ENCODE measurements at regions not wholly inside any gene's neighbourhood (a gene's known extent, or its start where the extent isn't known, plus 50 kb on each side); places are given as distances from the start of the nearest gene placed in this dataset.

DNA sequence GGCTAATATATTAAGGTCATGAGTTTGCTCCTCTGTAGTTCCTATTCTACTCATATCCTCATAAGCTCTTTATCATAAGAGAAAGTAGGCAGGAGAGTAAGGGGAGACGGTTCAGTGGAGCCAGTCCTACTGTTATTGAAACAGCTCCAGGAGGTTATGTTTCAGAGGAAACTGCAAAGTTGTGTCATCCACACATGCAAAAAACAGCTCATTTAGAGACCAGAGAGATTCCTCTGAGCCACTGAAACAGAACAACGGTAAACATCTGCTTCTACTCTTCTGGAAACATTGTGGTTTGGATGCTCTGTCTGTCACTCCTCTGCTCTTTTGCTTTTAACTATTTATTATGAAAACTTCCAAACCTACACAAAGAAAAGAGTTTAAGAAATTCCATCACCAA lies 66.3 kb upstream of the PPP2R5A start:
- H3K4me3 ChIP-seq (ENCODE audit: low read depth, low read length) = no peak overlapping the region
- in situ Hi-C loops (cut with HindIII; ENCODE audit: low sequenced_read_pairs) = no loop called here
- peak; percentile 81 for DNase-seq (ENCODE audit: low read depth, low spot score)
- TF ChIP-seq, protein P1, sequence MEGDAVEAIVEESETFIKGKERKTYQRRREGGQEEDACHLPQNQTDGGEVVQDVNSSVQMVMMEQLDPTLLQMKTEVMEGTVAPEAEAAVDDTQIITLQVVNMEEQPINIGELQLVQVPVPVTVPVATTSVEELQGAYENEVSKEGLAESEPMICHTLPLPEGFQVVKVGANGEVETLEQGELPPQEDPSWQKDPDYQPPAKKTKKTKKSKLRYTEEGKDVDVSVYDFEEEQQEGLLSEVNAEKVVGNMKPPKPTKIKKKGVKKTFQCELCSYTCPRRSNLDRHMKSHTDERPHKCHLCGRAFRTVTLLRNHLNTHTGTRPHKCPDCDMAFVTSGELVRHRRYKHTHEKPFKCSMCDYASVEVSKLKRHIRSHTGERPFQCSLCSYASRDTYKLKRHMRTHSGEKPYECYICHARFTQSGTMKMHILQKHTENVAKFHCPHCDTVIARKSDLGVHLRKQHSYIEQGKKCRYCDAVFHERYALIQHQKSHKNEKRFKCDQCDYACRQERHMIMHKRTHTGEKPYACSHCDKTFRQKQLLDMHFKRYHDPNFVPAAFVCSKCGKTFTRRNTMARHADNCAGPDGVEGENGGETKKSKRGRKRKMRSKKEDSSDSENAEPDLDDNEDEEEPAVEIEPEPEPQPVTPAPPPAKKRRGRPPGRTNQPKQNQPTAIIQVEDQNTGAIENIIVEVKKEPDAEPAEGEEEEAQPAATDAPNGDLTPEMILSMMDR (IDR thresholded peaks at IDR 0.05; ENCODE audit: low read depth, low read length) = no peak

DNA sequence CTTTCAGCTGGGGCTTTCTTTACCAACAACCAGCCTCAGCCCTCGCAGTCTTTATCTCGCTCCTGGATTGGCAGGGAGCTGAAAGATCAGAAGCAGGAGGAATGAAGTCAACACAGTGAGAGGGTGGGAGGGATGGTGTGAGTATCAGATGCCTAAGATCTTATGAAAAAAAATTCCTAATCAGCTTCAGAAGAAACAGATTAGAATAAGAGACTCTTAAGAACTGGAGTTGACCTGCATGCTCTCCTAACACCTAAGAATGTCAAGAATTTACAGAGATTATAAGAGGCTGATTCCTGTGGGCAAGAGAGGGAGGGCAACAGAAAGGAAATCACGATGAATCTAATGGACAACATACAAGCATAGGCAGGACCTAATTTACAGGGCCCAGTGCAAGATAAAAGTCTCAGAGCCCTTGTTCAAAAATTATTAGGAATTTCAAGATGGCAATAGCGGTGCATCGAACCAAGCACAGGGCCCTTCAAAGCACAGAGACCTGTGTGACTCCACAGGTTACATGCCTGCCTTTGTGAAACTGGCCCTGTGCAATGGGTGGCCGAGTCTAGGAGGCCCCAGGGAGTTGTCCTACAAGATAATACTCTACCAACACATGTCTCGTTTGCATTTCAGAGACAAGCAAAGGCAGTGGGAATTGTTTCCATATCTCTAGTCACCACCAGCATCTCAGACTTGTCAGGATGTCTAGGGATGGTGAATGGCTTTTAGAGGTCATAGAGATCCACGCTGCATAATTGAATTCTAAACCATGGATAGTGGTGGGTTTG lies 65.3 kb upstream of the PPP2R5A start:
- DNase-seq (ENCODE audit: low read depth, low spot score) = peak; percentile 36
- in situ Hi-C loops (cut with HindIII; ENCODE audit: low sequenced_read_pairs) = no loop called here

DNA sequence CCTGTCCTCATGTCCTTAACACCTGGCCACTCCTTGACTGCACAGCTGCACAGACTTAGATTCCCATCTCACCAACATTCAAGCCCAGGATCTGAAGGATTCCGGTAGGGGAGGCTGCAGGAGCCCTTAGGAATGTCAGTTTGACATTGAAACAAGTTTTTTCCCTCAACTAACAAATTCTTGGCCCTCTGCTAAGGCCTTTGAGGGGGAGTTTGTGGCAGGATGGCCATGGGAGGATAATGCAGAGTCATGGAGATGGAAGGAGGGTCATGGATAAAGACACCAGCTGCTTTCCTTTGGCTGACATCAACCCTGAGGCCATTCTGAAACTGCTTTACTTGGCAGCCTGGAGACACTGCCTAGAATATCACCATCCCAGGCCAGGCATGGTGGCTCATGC lies 63.4 kb upstream of the PPP2R5A start:
- in situ Hi-C loops (cut with HindIII; ENCODE audit: low sequenced_read_pairs) = no loop called here
- TF ChIP-seq, protein P1 (IDR thresholded peaks at IDR 0.05; ENCODE audit: low read depth, low read length) = no peak
- no peak for DNase-seq (ENCODE audit: low read depth, low spot score)
- no peak overlapping the region for H3K4me3 ChIP-seq (ENCODE audit: low read depth, low read length)

More for the DNA sequence above, 65.3 kb upstream of the PPP2R5A start:
- H3K4me3 ChIP-seq (ENCODE audit: low read depth, low read length) = no peak overlapping the region
- TF ChIP-seq, protein P1 (IDR thresholded peaks at IDR 0.05; ENCODE audit: low read depth, low read length) = no peak

GRCh38 chr1:212224102-212224501 lies 61.1 kb upstream of the PPP2R5A start:
- in situ Hi-C loops (cut with HindIII; ENCODE audit: low sequenced_read_pairs) = no loop called here
- DNase-seq (ENCODE audit: low read depth, low spot score) = no peak
- H3K4me3 ChIP-seq (ENCODE audit: low read depth, low read length) = no peak overlapping the region
- TF ChIP-seq, protein P1 (IDR thresholded peaks at IDR 0.05; ENCODE audit: low read depth, low read length) = no peak

- TF ChIP-seq, protein P1 (IDR thresholded peaks at IDR 0.05; ENCODE audit: low read depth, low read length) = no peak
- no peak for DNase-seq (ENCODE audit: low read depth, low spot score)
- H3K4me3 ChIP-seq (ENCODE audit: low read depth, low read length) = no peak overlapping the region
- in situ Hi-C loops (cut with HindIII; ENCODE audit: low sequenced_read_pairs) = no loop called here
Measured at GRCh38 chr1:212225416-212225815, 59.8 kb upstream of the PPP2R5A start.

DNA sequence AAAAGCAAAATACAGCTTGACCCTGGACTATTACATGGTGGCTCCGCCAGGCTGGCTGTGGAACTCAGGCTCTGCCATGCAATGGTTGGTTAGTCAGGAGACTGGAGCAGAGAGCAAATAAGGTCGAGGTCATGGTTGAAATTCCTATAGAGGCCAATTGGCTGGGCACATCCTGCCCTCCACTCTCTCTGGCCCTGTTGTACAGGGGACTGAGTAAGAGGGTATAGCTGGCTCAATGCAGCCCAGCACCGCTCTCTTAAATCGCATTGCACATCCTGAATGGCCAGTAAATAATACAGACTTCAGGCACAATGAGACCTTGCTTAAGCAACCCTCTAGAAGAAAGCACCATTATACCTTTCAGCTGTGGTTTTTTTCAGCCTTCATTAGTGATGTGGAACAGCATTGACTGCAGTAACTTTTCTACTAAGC lies 59.3 kb upstream of the PPP2R5A start:
- DNase-seq (ENCODE audit: low read depth, low spot score) = no peak
- TF ChIP-seq, protein P1 (IDR thresholded peaks at IDR 0.05; ENCODE audit: low read depth, low read length) = no peak
- no peak overlapping the region for H3K4me3 ChIP-seq (ENCODE audit: low read depth, low read length)
- in situ Hi-C loops (cut with HindIII; ENCODE audit: low sequenced_read_pairs) = no loop called here

All from astrocyte of the spinal cord (primary cell).